Kidney glomerular epithelial cell (primary cell): ENCODE measurements at regions not wholly inside any gene's neighbourhood (a gene's known extent, or its start where the extent isn't known, plus 50 kb on each side); places are given as distances from the start of the nearest gene placed in this dataset.

Experiments used
- DNase-seq: peaks from one replicate; lab custom pipeline; 2025; lab: John Stamatoyannopoulos, UW

DNA sequence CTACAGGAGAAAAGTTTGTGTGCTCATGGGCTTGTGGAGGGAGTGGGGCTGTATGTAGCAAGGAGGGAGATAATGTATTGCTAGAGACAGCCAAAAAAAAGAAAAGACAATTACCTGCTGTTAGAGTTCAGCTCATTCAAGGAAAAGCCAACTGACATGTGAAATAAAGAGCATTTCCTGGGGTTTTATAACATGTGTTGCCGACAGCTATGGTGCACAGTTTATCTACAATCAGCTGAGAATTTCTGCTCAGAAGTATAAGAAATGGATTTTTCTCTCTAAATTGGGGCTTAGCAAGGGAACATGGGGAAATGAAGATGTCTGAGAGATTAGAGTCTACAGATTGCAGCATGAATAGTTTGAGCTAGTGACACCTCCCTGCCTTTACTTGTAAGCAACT, 674.1 kb downstream of the SUCLG1 start:
- no peak for DNase-seq

DNA sequence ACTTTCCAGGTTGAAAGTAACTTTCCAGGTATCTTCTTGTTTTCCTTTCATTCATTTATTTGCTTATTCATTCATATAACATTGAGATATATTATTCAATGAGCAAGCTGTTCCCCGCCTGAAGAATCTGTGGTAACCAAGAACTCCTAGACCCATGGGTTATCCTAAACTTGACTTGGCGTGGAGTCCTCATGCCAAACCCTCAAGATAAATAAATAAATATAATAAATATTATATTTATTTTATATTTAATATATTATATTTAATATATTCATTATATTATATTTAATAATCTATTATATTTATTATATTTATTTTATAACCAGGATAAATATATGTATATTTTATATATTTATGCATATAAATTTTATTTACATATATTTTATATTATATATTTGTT, 674.8 kb downstream of the SUCLG1 start:
- DNase-seq = no peak

DNA sequence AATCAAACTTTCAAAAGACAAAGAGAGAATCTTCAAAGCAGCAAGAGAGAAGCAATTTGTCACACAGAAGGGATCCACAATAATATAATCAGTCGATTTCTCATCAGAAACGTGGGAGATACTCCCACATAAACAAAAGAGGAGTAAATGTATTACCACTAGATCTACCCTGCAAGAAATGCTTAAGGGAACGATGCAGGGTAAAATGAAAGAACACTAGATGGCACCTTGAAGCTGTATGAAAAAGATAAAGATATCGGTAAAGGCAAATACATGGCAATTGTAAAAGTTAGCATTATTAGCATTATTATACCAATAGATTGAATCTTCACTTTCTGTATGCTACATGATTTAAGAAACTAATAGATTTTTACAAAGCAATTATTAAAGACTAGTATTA, 677.0 kb downstream of the SUCLG1 start:
- no peak for DNase-seq

DNA sequence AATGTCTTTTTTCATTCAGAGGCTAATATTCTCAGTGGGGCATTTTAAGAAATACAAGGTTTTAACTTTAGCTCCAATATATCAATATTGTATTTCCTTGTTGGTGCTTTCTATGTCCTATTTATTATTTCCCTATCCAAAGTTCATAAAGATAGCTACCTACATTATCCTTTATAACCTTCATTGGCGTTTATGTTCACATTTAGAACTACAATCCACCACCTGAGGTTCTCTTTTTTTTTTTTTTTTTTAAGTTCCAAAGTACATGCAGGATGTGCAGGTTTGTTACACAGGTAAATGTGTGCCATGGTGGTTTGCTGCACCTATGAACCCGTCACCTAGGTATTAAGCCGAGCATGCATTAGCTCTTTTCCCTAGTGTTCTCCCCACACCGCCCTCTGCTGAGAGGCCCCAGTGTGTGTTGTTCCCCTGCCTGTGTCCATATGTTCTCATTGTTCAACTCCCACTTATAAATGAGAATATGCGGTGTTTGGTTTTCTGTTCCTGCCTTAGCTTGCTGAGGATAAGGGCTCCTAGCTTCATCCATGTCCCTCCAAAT, 694.6 kb downstream of the SUCLG1 start:
- DNase-seq = no peak

DNA sequence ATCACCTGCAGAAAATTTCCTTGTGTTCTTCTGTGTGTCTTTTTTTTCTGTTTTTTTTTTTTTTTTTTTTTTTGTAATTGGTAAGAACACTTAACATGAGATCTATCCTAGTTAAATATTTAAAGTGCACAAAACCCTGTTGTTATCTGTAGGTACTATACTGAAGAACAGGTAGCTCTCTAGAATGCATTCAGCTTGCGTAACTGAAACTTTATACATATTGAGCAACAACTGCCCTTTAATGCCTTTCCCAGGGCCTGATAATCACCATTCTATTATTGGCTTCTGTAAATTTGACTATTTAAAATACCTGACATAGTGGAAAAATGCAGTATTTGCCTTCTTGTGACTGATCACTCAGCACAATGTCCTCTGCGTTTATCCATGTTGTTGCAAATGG, 701.8 kb downstream of the SUCLG1 start:
- DNase-seq = no peak

DNA sequence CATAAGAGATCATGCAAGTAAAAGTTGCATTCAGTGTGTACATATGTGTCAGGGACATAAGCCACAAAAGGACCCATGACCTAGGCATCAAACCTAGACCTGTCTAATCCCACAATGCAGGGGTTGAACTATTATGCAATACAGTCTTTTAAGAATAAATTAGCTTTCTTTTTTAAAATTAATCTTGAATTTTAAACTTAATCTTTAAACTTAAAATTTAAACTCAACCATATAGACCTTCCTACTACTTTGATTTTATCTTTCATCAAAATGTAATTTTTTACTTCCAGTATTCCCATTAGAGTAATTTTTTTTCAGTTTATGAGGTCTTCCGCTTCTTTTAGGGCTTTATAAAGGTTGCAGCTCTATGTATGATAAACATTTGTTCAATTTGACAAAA, 702.9 kb downstream of the SUCLG1 start:
- DNase-seq = no peak

DNA sequence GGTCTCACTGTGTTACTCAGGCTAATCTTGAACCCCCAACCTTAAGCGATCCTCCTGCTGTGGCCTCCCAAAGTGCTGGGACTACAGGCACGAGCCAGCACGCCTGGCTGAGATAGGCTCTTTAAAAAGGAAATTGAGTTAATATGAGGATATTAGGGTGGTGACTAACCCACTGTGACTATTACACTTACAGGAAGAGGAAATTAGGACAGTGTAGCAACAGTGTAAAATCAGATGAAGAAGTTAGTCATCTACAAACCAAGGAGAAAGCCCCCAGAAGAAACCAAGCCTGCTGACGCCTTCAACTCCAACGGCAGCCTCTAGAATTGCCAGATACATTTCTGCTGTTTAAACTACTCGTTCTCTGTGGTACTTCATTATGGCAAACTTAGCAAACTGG, 711.9 kb downstream of the SUCLG1 start:
- no peak for DNase-seq

DNA sequence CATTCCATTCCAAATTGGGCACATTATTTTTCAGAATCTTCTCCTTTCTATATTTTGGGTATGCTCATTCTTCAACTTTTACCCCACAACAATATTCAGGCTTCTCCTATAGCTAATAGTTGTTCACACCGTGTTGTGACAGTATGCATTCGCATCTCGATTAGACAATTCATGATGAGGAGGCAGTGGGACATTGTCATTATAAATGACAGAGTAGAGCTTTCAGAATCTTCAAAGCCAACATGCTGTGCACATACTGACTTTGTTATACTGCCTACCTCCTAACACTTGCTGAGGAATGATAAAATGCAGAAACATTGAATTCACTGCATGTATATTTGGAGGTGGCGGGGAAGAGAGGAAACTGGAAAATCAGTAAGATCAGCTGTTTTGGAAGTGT, 714.2 kb downstream of the SUCLG1 start:
- DNase-seq = no peak

DNA sequence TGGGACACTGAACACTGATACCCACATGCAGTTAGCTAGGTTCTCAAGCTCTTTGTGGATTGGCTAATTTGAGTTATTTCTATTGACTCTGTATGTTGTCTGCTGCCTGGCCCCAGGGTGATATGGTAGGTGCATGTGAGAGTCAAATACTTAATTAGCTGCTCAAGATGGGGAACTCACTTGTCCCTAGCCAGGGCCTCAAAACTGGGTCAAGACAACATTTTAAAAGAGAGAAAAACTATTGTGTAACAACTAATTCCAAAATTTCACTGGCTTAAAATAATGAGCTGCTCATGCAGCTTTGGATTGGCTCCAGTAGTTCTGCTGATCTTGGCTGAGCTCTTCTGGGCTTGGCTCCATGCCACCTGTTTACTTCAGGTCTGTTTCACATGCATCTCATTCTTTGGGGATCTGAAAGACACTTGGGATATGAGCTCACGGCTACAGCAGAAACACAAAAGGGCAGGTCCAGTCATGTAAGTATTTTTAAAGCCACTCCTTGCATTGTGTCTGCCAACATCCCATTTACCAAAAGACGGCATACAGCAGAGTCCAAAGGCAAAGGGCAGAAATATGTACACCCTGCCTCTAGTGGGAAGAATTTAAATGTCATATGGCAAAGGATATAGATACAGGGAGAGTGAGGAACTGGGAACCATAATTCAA, 716.8 kb downstream of the SUCLG1 start:
- DNase-seq = no peak

DNA sequence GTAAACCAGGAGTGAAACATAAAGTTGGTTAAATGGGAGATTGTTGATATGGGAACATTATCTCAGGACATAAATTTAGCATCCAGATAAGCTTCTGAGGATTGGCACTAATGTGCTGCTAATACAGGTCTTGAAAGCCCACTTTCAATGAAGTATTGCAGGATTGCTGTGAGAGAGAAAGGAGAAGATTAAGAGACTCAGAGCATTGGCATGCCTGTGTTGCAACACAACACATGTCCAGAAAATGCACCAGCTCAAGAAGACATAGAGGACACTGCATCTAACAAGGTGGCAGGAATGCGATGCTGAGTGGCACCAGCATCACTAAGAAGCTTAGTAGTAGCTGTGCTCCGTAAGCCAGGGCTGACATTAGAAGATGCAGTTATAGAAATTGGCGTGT, 728.9 kb downstream of the SUCLG1 start:
- DNase-seq = no peak

DNA sequence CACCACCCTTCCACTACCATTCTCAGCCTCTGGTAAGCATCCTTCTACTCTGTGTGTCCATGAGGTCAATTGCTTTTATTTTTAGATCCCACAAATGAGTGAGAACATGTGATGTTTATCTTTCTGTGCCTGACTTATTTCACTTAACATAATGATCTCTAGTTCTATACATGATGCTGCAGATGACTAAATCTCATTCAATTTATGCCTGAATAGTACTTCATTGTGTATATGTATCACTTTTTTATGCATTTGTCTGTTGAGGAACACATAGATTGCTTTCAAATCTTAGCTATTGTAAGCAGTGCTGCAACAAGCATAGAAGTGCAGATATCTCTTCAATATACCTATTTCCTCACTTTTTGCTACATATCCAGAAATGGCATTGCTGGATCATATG, 733.3 kb downstream of the SUCLG1 start:
- no peak for DNase-seq

DNA sequence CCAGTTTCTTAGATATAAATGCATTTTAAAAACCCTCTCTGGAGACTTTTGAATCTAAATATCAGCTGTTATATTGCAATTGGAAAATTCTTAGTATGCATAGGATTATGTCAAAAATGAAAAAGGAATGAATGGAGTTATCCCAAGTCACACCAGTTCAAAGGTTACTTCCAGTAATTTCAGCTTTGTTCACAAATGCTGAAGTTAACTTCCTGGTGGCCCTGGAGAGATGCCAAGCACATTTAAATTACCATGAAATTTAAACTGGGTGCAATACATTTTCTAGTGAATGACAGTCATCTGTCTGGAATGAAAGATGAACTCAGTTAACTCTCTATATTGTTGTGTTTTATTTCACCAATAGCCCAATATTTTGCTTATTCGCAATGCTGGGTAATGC, 753.9 kb downstream of the SUCLG1 start:
- DNase-seq = no peak

DNA sequence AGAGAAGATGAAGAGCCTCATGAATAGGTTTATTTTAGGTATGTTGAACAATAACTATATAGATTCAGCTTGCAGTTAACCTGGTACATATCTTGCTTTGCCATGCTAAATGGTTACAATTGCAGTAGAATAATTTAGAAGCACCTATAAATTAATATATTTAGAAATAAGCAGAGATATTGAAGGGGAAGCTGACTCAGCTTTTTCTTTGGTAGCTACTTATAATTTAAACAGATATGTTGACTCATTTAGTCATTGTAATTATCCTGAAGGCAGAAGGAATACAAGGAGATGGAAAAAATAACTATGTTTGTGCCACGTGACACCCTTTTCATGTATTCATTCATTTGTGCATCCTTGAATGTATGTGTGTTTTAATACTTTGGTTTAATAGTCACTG, 755.5 kb downstream of the SUCLG1 start:
- no peak for DNase-seq

DNA sequence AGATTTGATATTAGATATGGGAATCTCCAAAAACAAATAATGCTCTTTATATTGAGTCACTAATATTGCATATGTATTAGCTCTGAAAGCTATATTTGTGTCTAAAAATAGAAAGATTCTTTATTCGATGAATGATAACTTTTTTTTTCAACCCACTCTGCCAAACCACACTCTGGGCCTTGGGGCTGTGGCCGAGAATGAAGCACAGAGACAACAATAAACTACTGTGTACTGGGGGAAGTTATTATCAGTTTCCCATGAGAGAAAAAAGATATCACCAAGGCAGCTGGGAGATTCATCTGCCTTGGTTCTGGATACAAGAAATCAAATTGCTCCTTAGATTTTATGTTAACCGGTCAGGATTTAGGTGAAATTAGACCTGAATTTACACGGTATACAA, 762.2 kb downstream of the SUCLG1 start:
- no peak for DNase-seq

DNA sequence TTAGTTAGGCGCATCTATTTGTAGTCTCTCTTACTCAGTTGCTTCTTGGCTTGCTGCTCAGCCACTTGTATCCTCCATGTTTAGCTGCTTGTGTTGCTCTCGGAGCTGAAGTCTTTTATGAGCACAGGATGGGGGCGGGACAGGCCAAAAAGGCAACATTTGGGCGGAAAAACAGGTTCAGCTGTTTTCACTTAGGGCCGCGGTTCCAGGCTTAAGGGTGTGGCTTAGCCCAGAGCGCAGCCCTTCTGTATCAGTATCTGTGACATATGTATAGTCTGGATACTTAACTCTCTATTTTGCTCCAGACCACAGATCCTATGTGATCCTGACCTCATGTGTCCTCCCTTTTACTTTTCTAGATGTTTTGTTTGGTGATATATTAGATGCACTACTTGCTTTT, 763.5 kb downstream of the SUCLG1 start:
- no peak for DNase-seq

DNA sequence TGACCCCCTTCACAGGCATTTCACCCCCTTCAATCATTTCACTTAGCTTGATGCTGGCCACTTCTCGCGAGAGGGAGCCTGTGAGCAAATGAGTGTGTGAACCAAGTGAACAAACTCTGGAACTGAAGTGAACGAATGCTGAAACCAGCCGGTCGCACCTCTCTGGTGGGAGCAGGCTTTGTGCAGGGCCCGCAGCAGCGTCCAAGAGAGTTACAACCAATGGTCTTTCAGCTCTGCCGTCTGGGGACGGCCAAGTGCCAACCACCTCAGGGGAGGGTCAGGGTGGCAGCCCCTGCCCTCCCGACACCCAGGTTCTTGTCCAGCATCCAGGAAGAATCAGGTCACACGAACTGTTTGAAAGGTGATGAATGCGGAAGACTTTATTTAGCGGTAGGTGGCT, 764.0 kb downstream of the SUCLG1 start:
- no peak for DNase-seq

DNA sequence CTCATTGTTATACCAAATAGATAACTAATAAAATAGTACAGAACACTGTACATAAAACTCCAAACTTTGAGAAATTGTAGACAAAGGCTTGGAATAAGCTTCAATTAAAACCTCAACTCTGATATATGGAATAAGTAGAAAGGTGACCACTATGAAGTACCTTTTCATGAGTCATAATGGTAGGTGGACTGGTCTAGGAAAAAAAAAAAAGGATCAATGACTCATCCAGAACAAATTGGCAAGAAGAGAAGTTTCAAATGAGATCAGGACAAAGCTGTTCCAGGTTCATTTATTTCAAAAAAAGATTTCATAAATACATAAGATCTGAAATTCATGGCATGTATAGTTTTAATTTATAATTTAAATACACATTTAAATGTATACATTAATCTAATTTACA, 769.7 kb downstream of the SUCLG1 start:
- DNase-seq = no peak

DNA sequence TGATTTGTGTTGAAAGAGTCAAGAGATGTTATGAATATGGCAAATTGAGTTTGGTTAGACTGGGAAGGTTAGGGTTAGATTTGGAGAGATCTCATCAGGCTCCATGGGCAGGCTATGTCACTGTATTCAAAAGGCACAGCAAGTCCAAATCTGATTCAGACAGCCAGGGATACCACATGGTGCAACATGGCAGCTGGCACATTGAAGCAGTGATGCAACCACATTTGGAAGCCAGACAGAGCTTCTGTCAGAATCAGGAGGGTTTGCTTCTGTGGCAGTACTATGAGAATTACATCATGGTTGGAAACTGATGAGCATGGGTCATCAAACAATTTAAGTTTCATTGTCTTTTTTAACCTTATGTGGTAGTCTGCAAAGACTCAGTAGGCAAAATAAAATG, 772.2 kb downstream of the SUCLG1 start:
- no peak for DNase-seq

DNA sequence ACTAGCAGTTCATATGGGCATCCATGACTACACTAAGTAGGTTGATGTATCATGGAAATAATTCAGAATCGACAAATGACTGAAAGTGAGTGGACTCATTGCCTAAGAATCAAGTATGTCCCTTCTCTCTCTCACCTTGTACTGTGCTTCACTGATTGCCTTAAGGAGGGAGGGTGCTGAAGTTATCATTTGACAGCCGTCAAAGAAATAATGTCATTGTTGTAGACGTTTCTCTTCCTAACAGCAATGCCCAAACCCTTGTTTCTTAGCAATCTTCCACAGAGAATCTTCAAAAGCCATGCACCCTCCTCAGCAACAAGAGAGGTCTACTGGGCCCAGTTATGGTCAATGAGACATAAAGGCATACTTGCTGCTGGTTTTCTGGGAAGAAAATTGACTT, 785.0 kb downstream of the SUCLG1 start:
- DNase-seq = no peak

DNA sequence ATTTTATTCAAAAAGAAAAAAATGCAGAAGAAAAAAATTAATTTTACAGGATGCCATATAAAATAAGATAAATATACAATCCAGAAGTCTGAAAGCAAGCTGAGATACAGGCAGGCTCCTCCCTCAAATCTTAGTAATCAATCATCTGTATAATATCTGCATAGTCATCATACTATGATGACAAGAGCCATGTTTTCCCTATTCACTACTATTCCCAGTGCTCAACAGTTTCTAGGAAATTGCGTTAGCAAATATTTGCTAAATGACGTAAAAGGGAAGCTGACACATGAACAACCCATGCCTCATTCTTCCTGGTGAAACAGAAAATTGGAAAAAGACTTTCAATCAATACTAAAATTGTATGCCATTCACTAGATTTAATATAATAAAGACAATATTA, 793.2 kb downstream of the SUCLG1 start:
- DNase-seq = no peak

DNA sequence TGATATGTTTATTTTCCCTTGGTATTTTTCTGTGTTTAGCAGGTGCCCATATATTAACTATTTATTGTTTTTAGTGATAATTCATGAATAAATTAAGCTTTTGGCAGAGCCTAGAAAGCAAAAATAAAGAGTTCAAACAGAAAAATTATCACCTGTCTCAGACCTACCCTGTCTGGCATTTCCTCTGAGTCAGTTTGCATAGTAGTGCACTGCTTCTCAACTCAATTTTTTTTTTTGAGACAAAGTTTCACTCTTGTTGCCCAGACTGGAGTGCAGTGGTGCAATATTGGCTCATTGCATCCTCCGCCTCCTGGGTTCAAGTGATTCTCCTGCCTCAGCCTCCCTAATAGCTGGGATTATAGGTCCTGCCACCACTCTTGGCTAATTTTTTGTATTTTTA, 793.9 kb downstream of the SUCLG1 start:
- DNase-seq = no peak

DNA sequence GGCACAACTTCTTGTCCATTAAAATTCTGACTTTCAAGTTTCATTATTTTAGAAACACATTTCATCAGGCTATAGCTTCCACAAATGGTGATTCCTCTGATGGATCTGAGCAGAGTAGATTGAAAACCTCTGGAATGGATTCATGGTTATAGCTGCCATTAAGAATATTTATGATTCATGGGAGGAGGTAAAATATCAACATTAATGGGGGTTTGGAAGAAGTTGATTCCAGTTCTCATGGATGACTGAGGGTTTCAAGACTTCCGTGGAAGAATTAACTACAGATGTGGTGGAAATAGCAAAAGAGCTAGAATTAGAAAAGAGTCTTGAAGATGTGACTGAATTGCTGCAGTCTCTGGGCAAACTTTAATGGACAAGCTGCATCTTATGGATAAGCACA, 797.4 kb downstream of the SUCLG1 start:
- no peak for DNase-seq

DNA sequence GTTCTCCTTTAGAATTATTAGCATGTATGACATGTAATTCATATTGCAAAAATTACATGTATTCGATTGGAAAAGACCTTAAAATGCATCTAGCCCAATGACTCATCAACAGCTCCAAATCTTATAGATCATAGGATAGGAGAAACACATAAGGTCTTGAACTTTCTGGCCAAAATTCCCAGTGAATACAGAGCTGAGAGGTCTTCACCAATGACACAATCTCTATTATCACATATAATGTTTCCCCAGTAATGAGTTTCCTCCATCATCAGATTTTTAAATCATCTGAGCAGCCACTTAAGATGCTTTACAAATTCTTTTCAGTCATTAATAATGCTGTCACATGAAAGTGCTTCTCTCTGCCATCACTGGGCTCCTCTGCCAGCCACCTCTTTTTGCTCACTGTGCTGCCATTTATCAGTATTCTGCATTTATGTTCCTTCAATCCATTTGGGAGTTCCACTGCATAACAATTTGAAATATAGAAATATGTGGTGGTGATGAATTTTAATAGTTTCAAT, 804.9 kb downstream of the SUCLG1 start:
- no peak for DNase-seq

DNA sequence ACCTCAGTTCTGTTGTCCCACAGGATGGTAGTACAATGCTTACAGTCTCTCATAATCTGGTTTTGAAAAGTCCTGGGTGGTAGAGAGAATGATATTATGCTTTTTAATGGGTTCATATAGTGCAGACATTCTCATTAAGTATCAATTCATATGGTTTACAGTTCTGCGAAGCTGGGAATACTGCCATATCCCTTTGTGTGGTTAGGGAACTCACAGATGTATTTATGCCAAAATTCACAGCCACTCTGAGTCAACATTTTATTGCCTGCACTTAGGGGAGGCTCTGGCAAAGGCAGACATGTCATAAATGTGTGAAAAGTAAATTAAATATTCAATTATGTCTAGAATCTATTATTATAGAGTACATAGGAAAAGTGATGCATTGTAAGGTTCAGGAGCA, 808.2 kb downstream of the SUCLG1 start:
- DNase-seq = no peak
